Head of caudate nucleus (tissue), 42 donors: ENCODE measurements at regions not wholly inside any gene's neighbourhood (a gene's known extent, or its start where the extent isn't known, plus 50 kb on each side); places are given as distances from the start of the nearest gene placed in this dataset.
A peak's percentile ranks its signal among the peaks of the same experiment; 100 is the strongest.
"Not testable (repeated sequence)": the region's sequence is repeated elsewhere in the genome, so short reads cannot be mapped to it uniquely, and the experiment has no call there.

ENCODE experiments used
- DNase-seq, 42 donors: peaks; one replicate each; pipeline versions ENCODE4 v3.0.0 to v3.0.0-alpha.2; 2020 to 2021; ENCODE audit warnings: mixed read lengths in 7 of 42
- intact Hi-C: fragments of 100-400 bp; cut with DNase I; formaldehyde crosslinking; loops from one replicate; pipeline ENCODE4 v1.15.0; 2022

- intact Hi-C loops = no loop called here
- DNase-seq = no peak
These were observed 137.2 kb upstream of the ID4 start for GRCh38 chr6:19699932-19700331.

GRCh38 chr6:19705606-19706005, 131.6 kb upstream of the ID4 start:
- no peak for DNase-seq
- intact Hi-C loops = no loop called here

DNA sequence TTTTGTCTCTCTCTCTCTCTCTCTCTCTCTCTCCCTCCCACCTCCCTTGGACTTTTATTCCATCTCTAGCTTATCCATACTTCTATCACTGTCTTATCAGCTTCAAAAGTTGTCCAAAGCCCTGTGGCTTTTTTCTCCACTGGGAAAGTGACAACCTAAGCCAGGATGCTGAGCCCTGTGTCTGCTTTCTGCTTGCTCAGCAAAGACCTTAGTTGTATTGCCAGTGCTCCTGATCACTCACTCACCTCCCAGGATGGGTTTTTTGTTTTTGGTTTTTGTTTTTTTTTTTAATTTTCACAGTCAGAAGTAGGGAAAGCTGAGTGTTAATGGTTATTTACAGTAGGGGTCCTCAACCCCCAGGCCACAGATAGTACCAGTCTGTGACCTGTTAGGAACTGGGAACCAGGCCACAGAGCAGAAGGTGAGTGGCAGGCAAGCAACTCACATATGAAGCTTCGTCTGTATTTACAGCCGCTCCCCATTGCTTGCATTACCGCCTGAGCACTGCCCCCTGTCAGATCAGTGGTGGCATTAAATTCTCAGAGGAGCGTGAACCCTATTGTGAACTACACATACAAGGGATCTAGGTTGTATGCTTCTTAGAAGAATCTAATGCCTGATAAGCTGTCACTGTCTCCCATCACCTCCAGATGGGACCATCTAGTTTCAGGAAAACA, 125.0 kb upstream of the ID4 start:
- no peak for DNase-seq
- intact Hi-C loops = no loop called here

GRCh38 chr6:19712998-19713397, 124.2 kb upstream of the ID4 start:
- intact Hi-C loops = no loop called here
- DNase-seq = no peak

GRCh38 chr6:19713411-19713810, 123.8 kb upstream of the ID4 start:
- DNase-seq = no peak
- intact Hi-C loops = no loop called here

GRCh38 chr6:19713984-19714383, 123.2 kb upstream of the ID4 start:
- intact Hi-C loops = no loop called here
- DNase-seq = no peak

DNA sequence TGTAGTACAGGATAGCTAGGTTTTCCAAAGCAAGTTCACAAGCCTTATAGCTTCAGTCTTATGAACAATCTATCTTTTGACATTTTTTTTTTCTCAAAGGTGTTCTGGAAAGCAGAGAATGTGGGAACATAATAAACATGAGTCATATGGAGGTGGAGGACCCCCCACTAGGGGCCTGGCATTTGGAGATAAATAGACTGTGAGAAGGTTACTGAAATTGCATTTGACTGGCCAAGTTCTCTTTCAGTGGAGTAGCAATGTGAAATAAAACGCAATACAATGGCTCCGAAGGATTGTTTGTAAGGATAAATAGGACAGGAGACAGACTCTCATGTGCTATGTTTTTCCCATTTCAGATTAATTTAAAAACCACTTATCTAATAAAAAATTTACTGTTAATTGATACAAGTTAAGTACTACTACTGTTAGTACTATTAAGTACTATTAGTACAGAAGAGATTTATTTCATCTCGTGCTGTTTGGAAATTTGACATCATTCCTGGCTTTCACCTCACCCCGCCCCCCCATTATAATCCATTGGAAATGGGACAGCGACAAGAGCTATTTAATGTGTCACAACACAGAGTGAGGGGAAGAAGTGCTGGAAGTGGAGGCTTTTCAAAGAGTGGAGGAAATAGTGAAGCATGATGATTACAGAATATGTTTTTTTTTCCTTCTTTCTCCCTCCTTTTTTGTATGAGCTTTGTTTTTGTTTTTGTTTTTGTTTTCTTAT, 122.6 kb upstream of the ID4 start:
- no peak for DNase-seq
- intact Hi-C loops = no loop called here

- no peak for DNase-seq
- intact Hi-C loops = no loop called here
These were observed 122.0 kb upstream of the ID4 start for GRCh38 chr6:19715167-19715551.

DNA sequence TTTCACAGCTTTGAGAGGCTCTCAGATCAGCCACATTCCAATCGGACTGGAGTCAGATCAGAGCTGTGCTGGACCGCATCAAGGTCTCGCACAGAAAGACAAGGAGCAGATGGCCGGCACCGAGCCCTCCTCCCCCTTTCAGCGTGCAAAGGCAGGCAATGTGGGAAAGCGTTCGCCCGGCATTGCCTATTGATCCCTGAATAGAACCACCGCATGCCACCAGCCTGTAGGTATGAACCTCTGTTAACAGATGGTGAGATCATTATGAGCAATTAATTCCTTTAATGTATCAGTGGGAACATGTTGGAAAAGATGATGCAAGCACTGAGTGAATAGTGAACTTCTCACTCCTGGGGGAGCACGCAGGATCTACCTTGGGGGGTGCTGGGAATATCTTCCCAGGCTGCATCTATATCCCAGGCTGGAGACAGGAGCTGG, 117.5 kb upstream of the ID4 start:
- intact Hi-C loops = no loop called here

GRCh38 chr6:19721766-19722377, 115.3 kb upstream of the ID4 start:
- intact Hi-C loops = no loop called here
- no peak for DNase-seq

More for the DNA sequence above, 117.5 kb upstream of the ID4 start:
- peak in 1 of 42 donors; percentile 2 for DNase-seq

DNA sequence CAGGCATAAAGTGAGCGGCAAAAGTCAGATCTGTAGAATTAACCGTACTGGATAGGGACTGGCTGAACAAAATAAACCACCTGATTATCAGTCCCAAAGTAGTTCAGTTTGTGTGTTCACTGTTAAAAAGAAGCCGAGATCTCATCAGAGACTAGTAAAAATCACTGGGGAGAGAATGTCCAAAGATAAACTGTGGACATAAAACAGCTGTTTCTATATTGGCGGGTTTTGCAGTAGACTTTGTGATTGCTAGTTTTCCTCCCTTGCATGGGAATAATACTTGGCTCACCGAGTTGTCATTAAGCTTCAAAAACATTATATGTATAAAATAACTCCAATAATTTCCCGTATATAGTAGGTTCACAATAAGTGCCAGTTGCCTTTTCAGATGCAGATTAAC, 114.2 kb upstream of the ID4 start:
- DNase-seq = no peak
- intact Hi-C loops = no loop called here

DNA sequence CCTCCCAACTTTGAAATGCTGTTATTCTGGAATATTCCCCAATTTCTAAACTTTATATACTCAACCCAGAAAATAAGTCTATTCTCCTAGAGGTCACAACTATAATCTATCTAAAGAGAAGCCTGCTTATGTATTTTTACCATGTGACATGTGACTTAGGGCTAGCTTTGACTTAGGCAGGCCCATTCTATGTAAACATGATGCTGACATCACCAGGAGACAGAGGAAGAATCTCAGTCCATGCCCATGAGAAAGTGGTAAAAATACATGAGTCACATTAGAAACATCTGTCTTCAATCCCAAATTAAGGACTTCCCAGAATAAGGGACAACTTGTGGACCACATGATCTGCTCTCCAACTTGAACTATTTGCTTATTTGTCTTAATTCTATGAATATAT, 113.6 kb upstream of the ID4 start:
- DNase-seq = no peak
- intact Hi-C loops = no loop called here

DNA sequence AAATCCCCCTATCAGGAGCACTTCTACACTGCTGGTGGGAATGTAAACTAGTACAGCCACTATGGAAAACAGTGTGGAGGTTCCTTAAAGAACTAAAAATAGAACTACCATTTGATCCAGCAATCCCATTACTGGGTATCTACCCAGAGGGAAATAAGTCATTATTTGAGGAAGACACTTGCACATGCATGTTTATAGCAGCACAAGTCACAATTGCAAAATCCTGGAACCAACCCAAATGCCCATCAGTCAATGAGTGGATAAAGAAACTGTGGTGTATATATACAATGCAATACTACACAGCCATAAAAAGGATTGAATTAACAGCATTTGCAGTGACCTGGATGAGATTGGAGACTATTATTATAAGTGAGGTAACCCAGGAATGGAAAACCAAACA, 111.7 kb upstream of the ID4 start:
- DNase-seq, intact Hi-C loops: not testable (repeated sequence)

- intact Hi-C loops = no loop called here
- no peak for DNase-seq
These were observed 105.9 kb upstream of the ID4 start for GRCh38 chr6:19731282-19731681.

- peak in 8 of 42 donors; percentile 7 to 39 (median 14) for DNase-seq
- intact Hi-C loops = no loop called here
These were observed 103.1 kb upstream of the ID4 start for GRCh38 chr6:19734061-19734460.

- DNase-seq = no peak
- intact Hi-C loops = no loop called here
These were observed 102.7 kb upstream of the ID4 start for GRCh38 chr6:19734519-19734918.

GRCh38 chr6:19736066-19736465, 101.1 kb upstream of the ID4 start:
- no peak for DNase-seq
- intact Hi-C loops = no loop called here

DNA sequence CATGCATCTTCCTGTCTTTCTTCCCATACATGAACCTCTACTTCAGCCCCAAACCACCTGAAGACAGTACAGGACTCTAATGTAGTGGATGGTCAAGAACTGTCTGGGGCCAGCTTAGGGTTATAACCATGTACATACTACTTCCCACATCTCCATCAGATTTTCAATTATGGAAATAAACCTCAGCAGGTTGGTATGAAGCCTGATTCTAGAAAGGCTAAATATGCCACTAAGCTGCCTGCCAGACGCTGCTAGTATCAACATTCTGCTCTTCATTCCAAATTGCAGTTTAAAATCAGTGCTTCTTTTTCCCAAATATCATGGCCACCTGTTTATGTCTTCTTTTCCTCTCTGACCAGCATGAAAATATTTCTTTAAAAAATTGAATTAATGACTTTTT, 99.2 kb upstream of the ID4 start:
- no peak for DNase-seq
- intact Hi-C loops = no loop called here

GRCh38 chr6:19749722-19750121, 87.4 kb upstream of the ID4 start:
- intact Hi-C loops = no loop called here
- DNase-seq = no peak

GRCh38 chr6:19752746-19753145, 84.4 kb upstream of the ID4 start:
- intact Hi-C loops = no loop called here

GRCh38 chr6:19753826-19754225, 83.3 kb upstream of the ID4 start:
- no peak for DNase-seq
- intact Hi-C loops = no loop called here

More at GRCh38 chr6:19752746-19753145, 84.4 kb upstream of the ID4 start:
- DNase-seq = no peak
